ENCODE measurements at regions not wholly inside any gene's neighbourhood (a gene's known extent, or its start where the extent isn't known, plus 50 kb on each side); places are given as distances from the start of the nearest gene placed in this dataset.

- no peaks in the 10 kb centered on the region for H4K20me1 ChIP-seq (replicated peaks; ENCODE audit: control insufficient read depth, extremely low read depth, insufficient read depth, low read length)
- dilution Hi-C loops (cut with MboI; ENCODE audit: extremely low pct_ligation_motif_present, low sequenced_read_pairs) (no loop called here), intact Hi-C loops (cut with micrococcal nuclease) (no loop called here)
- no peak overlapping the region for H3K9ac ChIP-seq (replicated peaks; ENCODE audit: extremely low read depth, insufficient read depth, low read length)
- no peak overlapping the region for H3K4me2 ChIP-seq (ENCODE audit: insufficient read depth, low read length)
- no peak for DNase-seq (ENCODE audit: low read depth, low spot score)
- H3K27me3 ChIP-seq (ENCODE audit: control insufficient read depth in 2 of 2, insufficient read depth in 2 of 2, low read length in 2 of 2): no peaks in the 10 kb centered on the region
- FAIRE-seq: no peak
- no peaks in the 10 kb centered on the region for H3K9me1 ChIP-seq (replicated peaks; ENCODE audit: control insufficient read depth, extremely low read depth, insufficient read depth, low read length)
- no peaks in the 10 kb centered on the region for H3K4me1 ChIP-seq (ENCODE audit: control insufficient read depth, extremely low read depth, insufficient read depth, low read length)
- H2AFZ ChIP-seq (ENCODE audit: low read depth, low read length): no peak overlapping the region
- TF ChIP-seq MYC (IDR thresholded peaks at IDR 0.05; ENCODE audit: low read depth, low read length): no peak
- ChIA-PET CTCF (no interaction called here), POLR2A (no interaction called here)
- no peaks in the 10 kb centered on the region for H3K36me3 ChIP-seq (ENCODE audit: control insufficient read depth in 2 of 2, extremely low read depth in 1 of 2, insufficient read depth in 2 of 2, low read length in 2 of 2)
- BruUV-seq (replicated peaks): no TSS peak
- H3K27ac ChIP-seq (ENCODE audit: insufficient read depth, low read depth, low read length): no peak overlapping the region
- no peaks in the 10 kb centered on the region for H3K79me2 ChIP-seq (ENCODE audit: control insufficient read depth, insufficient read depth, low read length)
- H3K4me3 ChIP-seq (replicated peaks in 1 of 3; ENCODE audit: insufficient read depth in 1 of 3, low read depth in 1 of 3, low read length in 3 of 3): no peak overlapping the region
- H3K9me3 ChIP-seq (replicated peaks; ENCODE audit: control insufficient read depth, insufficient read depth, low read length): no peaks in the 10 kb centered on the region
These were observed 291.1 kb upstream of the ARGLU1 start for GRCh38 chr13:106858903-106859532.

DNA sequence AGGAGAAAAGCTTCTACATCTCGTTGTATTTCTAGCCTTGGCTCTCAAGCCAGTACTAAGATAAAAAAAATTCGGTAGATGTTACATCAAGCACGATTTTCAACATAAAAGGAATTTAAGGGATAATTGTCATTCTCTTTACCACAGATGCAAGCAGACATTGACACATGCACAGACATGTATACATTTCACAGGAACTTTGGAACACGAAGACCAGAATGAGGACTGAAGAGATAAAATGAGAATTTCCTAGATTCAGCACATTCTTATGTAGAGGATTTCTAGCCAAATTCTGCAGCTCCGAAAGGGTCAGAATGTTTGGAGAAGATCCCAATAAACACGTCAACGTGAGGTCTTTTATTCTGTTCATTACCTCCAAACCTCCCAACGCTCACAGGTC is 284.5 kb upstream of the ARGLU1 start:
- CTCF ChIA-PET: no interaction called here
- DNase-seq (ENCODE audit: low read depth, low spot score) (no peak), FAIRE-seq (no peak)
- intact Hi-C loops (cut with micrococcal nuclease): no loop called here
- no TSS peak for BruUV-seq (replicated peaks)
- Histone ChIP-seq H3K9ac (replicated peaks; ENCODE audit: extremely low read depth, insufficient read depth, low read length) (no peak overlapping the region), H3K9me3 (replicated peaks; ENCODE audit: control insufficient read depth, insufficient read depth, low read length) (no peaks in the 10 kb centered on the region), H3K9me1 (replicated peaks; ENCODE audit: control insufficient read depth, extremely low read depth, insufficient read depth, low read length) (no peaks in the 10 kb centered on the region), H4K20me1 (replicated peaks; ENCODE audit: control insufficient read depth, extremely low read depth, insufficient read depth, low read length) (no peaks in the 10 kb centered on the region), H3K79me2 (ENCODE audit: control insufficient read depth, insufficient read depth, low read length) (no peaks in the 10 kb centered on the region), H3K4me2 (ENCODE audit: insufficient read depth, low read length) (no peak overlapping the region), H3K4me1 (ENCODE audit: control insufficient read depth, extremely low read depth, insufficient read depth, low read length) (no peaks in the 10 kb centered on the region), H3K27ac (ENCODE audit: insufficient read depth, low read depth, low read length) (no peak overlapping the region), H3K27me3 (ENCODE audit: control insufficient read depth in 2 of 2, insufficient read depth in 2 of 2, low read length in 2 of 2) (no peaks in the 10 kb centered on the region), H3K36me3 (ENCODE audit: control insufficient read depth in 2 of 2, extremely low read depth in 1 of 2, insufficient read depth in 2 of 2, low read length in 2 of 2) (no peaks in the 10 kb centered on the region), H3K4me3 (replicated peaks in 1 of 3; ENCODE audit: insufficient read depth in 1 of 3, low read depth in 1 of 3, low read length in 3 of 3) (no peak overlapping the region), H2AFZ (ENCODE audit: low read depth, low read length) (no peak overlapping the region)
- dilution Hi-C loops (cut with MboI; ENCODE audit: extremely low pct_ligation_motif_present, low sequenced_read_pairs): no loop called here
- POLR2A ChIA-PET: no interaction called here
- TF ChIP-seq EZH2 (IDR thresholded peaks at IDR 0.05; ENCODE audit: borderline replicate concordance, low read depth, low read length, severe bottlenecking): no peak
- TF ChIP-seq JUN (IDR thresholded peaks at IDR 0.05; ENCODE audit: borderline replicate concordance, insufficient read depth, insufficient read length, low read depth): no peak
- TF ChIP-seq, protein P1, sequence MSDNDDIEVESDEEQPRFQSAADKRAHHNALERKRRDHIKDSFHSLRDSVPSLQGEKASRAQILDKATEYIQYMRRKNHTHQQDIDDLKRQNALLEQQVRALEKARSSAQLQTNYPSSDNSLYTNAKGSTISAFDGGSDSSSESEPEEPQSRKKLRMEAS (IDR thresholded peaks at IDR 0.05; ENCODE audit: insufficient read depth, insufficient read length): no peak
- no peak for TF ChIP-seq POLR2A (IDR thresholded peaks at IDR 0.05; ENCODE audit: low read depth, low read length)
- TF ChIP-seq FOS (IDR thresholded peaks at IDR 0.05; ENCODE audit: borderline replicate concordance, insufficient read depth, low read length): no peak
- no peak for TF ChIP-seq POLR2AphosphoS5 (IDR thresholded peaks at IDR 0.05; ENCODE audit: insufficient read depth, low read depth, low read length)
- no peak for TF ChIP-seq MYC (IDR thresholded peaks at IDR 0.05; ENCODE audit: low read depth, low read length)
- no peak for TF ChIP-seq CTCF (IDR thresholded peaks at IDR 0.05; ENCODE audit: extremely low read depth in 1 of 2, insufficient read depth in 1 of 2, low read depth in 1 of 2, low read length in 2 of 2)
- no peak for TF ChIP-seq GATA2 (IDR thresholded peaks at IDR 0.05; ENCODE audit: insufficient read depth, insufficient read length, low read depth, low read length)
